WTC11 (cell line): ENCODE measurements at regions not wholly inside any gene's neighbourhood (a gene's known extent, or its start where the extent isn't known, plus 50 kb on each side); places are given as distances from the start of the nearest gene placed in this dataset.
A peak's percentile ranks its signal among the peaks of the same experiment; 100 is the strongest.

Experiments used
- ATAC-seq: fragments of 200-7000 bp; cut with Tn5 transposase; 2 replicates; pipeline ENCODE4 v1.10.0; 2021; ENCODE audit warnings: mild to moderate bottlenecking, moderate library complexity
- CTCF ChIA-PET: fragments of 300-600 bp; sonication (Branson Sonifier 250); formaldehyde crosslinking; loops from one replicate; lab custom pipeline; 2021; ENCODE audit warnings: antibody characterized with exemption; lab: Charles Lee
- POLR2A ChIA-PET: fragments of 350-600 bp; sonication (Branson Sonifier 250); formaldehyde crosslinking; loops from one replicate; lab custom pipeline; 2021; ENCODE audit warnings: antibody characterized with exemption; lab: Charles Lee
- DNase-seq: peaks from one replicate; pipeline ENCODE4 v3.0.0; 2021; ENCODE audit warnings: low spot score
- H3K27ac Mint-ChIP-seq: 2 replicates; pipeline ENCODE4 v1.8.0; 2021; ENCODE audit warnings: mixed read lengths
- H3K27me3 Mint-ChIP-seq: 2 replicates; pipeline ENCODE4 v1.8.0; 2021; ENCODE audit warnings: low read depth, mild to moderate bottlenecking, moderate library complexity, mixed read lengths
- H3K36me3 Mint-ChIP-seq: 2 replicates; pipeline ENCODE4 v1.8.0; 2021; ENCODE audit warnings: mixed read lengths
- H3K4me1 Mint-ChIP-seq: 2 replicates; pipeline ENCODE4 v1.8.0; 2022; ENCODE audit warnings: mixed read lengths
- H3K4me3 Mint-ChIP-seq: 2 replicates; pipeline ENCODE4 v1.8.0; 2021; ENCODE audit warnings: mild to moderate bottlenecking, moderate library complexity, mixed read lengths
- H3K9me3 Mint-ChIP-seq: 2 replicates; pipeline ENCODE4 v1.8.0; 2021; ENCODE audit warnings: mixed read lengths
- ATF1 ChIP-seq: sonication (generic); formaldehyde crosslinking; IDR thresholded peaks from 2 replicates; pipeline ENCODE4 v1.8.1; 2023; ENCODE audit warnings: mild to moderate bottlenecking, moderate library complexity, missing genetic modification reagents
- ETV6 ChIP-seq: sonication (generic); formaldehyde crosslinking; IDR thresholded peaks from 2 replicates; pipeline ENCODE4 v1.8.1; 2022; ENCODE audit warnings: mild to moderate bottlenecking, missing genetic modification reagents
- FOXJ3 ChIP-seq: sonication (generic); formaldehyde crosslinking; IDR thresholded peaks from 2 replicates; pipeline ENCODE4 v1.9.0; 2021; ENCODE audit warnings: missing genetic modification reagents, mild to moderate bottlenecking, borderline replicate concordance
- HMGA2 ChIP-seq: fragments of 250-450 bp; sonication (Bioruptor Pico); IDR thresholded peaks from 2 replicates; pipeline ENCODE4 v1.4.0; 2021; ENCODE audit warnings: mild to moderate bottlenecking, moderate library complexity
- JUN ChIP-seq: sonication (generic); formaldehyde crosslinking; IDR thresholded peaks from 2 replicates; pipeline ENCODE4 v1.8.0; 2023; ENCODE audit warnings: mild to moderate bottlenecking, missing genetic modification reagents
- MYBL2 ChIP-seq: sonication (generic); formaldehyde crosslinking; IDR thresholded peaks from 2 replicates; pipeline ENCODE4 v1.8.1; 2023; ENCODE audit warnings: mild to moderate bottlenecking, moderate library complexity, missing genetic modification reagents
- NFATC4 ChIP-seq: fragments of 250-450 bp; sonication (Bioruptor Pico); IDR thresholded peaks from 2 replicates; pipeline ENCODE4 v1.9.0; 2021; ENCODE audit warnings: mild to moderate bottlenecking
- OVOL2 ChIP-seq: fragments of 250-450 bp; sonication (Bioruptor Pico); IDR thresholded peaks from 2 replicates; pipeline ENCODE4 v1.9.0; 2021; ENCODE audit warnings: mild to moderate bottlenecking, borderline replicate concordance
- RORB ChIP-seq: fragments of 250-450 bp; sonication (Bioruptor Pico); IDR thresholded peaks from 2 replicates; pipeline ENCODE4 v1.9.0; 2021; ENCODE audit warnings: mild to moderate bottlenecking
- STAT6 ChIP-seq: sonication (generic); formaldehyde crosslinking; conservative IDR thresholded peaks from 2 replicates; pipeline ENCODE4 v1.8.1; 2023; ENCODE audit warnings: mild to moderate bottlenecking, low read depth, missing genetic modification reagents, moderate library complexity
- ZNF121 ChIP-seq: sonication (generic); formaldehyde crosslinking; IDR thresholded peaks from 2 replicates; pipeline ENCODE4 v1.8.0; 2023; ENCODE audit warnings: missing genetic modification reagents
- ZNF232 ChIP-seq: sonication (generic); formaldehyde crosslinking; IDR thresholded peaks from 2 replicates; pipeline ENCODE4 v1.8.0; 2022; ENCODE audit warnings: mild to moderate bottlenecking, missing genetic modification reagents
- ZNF317 ChIP-seq: sonication (generic); formaldehyde crosslinking; IDR thresholded peaks from 2 replicates; pipeline ENCODE4 v1.8.1; 2023; ENCODE audit warnings: low read depth, mild to moderate bottlenecking, moderate library complexity, missing genetic modification reagents, borderline replicate concordance
- TF ChIP-seq, protein P1 (sequence below): sonication (generic); formaldehyde crosslinking; IDR thresholded peaks from 2 replicates; pipeline ENCODE4 v1.8.1; 2022; ENCODE audit warnings: low read depth, mild to moderate bottlenecking, moderate library complexity, missing genetic modification reagents, borderline replicate concordance

DNA sequence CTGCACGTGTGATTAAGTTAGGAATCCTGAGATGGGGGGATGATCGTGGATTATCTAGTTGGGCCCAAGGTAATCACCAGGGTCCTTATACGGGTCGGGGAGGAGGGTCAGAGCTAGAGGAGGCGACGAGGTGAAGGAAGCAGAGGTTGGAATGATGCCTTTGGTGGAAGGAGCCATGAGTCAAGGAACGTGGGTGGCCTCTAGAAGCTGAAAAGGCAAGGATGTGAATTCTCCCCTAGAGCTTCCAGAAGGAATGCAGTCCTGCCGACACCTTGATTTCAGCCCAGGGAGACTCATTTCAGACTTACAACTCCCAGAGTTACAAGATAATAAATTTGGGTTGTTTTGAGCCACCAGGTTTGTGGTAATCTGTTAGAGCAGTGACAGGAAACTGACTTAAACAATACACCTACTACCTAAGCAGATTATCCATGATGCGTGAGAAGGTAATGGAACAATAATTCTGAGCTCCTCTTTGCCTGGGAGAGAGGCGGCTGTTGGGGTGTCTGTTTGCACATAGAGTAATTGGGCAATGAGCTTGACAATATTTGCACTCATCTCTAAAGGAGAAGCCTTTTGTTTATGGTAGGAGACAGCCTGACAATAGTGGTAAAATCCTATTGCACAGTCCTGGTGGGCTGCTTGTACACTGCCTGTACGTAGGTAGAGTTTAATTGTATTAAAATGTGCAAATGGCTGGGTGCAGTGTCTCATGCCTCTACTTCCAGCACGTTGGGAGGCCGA lies 129.3 kb upstream of the IER5L start:
- peaks cover 10% of the 10 kb centered on the region for H3K27me3 Mint-ChIP-seq
- ATAC-seq (no peak), DNase-seq (no peak)
- ChIA-PET POLR2A (interaction anchor here (0.8 kb wide), 1 partner anchor 38 kb away, joined by 3 read pairs; no protein-coding TSS in a partner anchor), CTCF (interaction anchor here (1.0 kb wide), 1 partner anchor 133 kb away, joined by 3 read pairs; no protein-coding TSS in a partner anchor)
- TF ChIP-seq MYBL2 (CRISPR knock-in tag) (no peak), NFATC4 (CRISPR knock-in tag) (no peak), ATF1 (CRISPR knock-in tag) (no peak), STAT6 (CRISPR knock-in tag) (no peak), HMGA2 (CRISPR knock-in tag) (no peak), RORB (CRISPR knock-in tag) (no peak), FOXJ3 (CRISPR knock-in tag) (no peak), JUN (CRISPR knock-in tag) (no peak)
- H3K27ac Mint-ChIP-seq = no peak overlapping the region
- H3K4me3 Mint-ChIP-seq = no peak overlapping the region
- H3K4me1 Mint-ChIP-seq = peaks cover 18% of the 10 kb centered on the region
- peaks cover 8% of the 10 kb centered on the region for H3K36me3 Mint-ChIP-seq
- H3K9me3 Mint-ChIP-seq = peaks cover 24% of the 10 kb centered on the region

GRCh38 chr9:129306318-129306973 lies 128.4 kb upstream of the IER5L start:
- H3K4me3 Mint-ChIP-seq = no peak overlapping the region
- CTCF ChIA-PET = interaction anchor here (1.0 kb wide), 1 partner anchor 132 kb away, joined by 3 read pairs; no protein-coding TSS in a partner anchor
- peaks cover 14% of the 10 kb centered on the region for H3K4me1 Mint-ChIP-seq
- H3K27me3 Mint-ChIP-seq = peaks cover 10% of the 10 kb centered on the region
- DNase-seq = no peak
- H3K36me3 Mint-ChIP-seq = peaks cover 13% of the 10 kb centered on the region
- H3K9me3 Mint-ChIP-seq = peaks cover 31% of the 10 kb centered on the region
- TF ChIP-seq OVOL2 (CRISPR knock-in tag) (no peak), ZNF121 (CRISPR knock-in tag) (peak; percentile 54; the same call in 1 of the 2 replicates)
- TF ChIP-seq, all 79 proteins: peak for 1
- no peak overlapping the region for H3K27ac Mint-ChIP-seq
- POLR2A ChIA-PET = interaction anchor here (0.8 kb wide), 1 partner anchor 38 kb away, joined by 3 read pairs; no protein-coding TSS in a partner anchor
- peak; percentile 34; the same call in 1 of the 2 replicates for ATAC-seq

DNA sequence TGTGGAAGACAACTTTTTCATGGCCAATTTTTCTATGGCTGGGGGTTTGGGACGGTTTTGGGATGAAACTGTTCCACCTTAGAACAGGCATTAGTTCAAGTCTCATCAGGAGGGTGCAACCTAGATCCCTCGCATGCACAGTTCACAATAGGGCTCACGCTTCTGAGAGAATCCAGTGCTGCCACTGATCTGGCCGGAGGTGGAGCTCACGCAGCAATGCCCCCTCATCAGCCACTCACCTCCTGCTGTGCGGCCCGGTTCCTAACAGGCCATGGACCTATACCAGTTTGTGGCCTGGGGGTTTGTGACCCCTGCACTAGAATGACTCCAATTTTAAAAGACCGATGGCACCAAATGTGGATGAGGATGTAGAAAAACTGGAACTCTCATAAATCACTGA lies 127.2 kb upstream of the IER5L start:
- ChIA-PET POLR2A (no interaction called here), CTCF (no interaction called here)
- H3K4me3 Mint-ChIP-seq = no peak overlapping the region
- DNase-seq = no peak
- peaks cover 14% of the 10 kb centered on the region for H3K4me1 Mint-ChIP-seq
- ATAC-seq = no peak
- peaks cover 33% of the 10 kb centered on the region for H3K9me3 Mint-ChIP-seq
- no peak overlapping the region for H3K27ac Mint-ChIP-seq
- H3K27me3 Mint-ChIP-seq = peaks cover 15% of the 10 kb centered on the region
- H3K36me3 Mint-ChIP-seq = peaks cover 17% of the 10 kb centered on the region
- TF ChIP-seq ETV6 = no peak
- TF ChIP-seq, protein P1, sequence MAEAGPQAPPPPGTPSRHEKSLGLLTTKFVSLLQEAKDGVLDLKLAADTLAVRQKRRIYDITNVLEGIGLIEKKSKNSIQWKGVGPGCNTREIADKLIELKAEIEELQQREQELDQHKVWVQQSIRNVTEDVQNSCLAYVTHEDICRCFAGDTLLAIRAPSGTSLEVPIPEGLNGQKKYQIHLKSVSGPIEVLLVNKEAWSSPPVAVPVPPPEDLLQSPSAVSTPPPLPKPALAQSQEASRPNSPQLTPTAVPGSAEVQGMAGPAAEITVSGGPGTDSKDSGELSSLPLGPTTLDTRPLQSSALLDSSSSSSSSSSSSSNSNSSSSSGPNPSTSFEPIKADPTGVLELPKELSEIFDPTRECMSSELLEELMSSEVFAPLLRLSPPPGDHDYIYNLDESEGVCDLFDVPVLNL = no peak
- TF ChIP-seq OVOL2 (CRISPR knock-in tag) = no peak
- TF ChIP-seq ZNF232 = no peak
- TF ChIP-seq, all 79 proteins: peak for 0

DNA sequence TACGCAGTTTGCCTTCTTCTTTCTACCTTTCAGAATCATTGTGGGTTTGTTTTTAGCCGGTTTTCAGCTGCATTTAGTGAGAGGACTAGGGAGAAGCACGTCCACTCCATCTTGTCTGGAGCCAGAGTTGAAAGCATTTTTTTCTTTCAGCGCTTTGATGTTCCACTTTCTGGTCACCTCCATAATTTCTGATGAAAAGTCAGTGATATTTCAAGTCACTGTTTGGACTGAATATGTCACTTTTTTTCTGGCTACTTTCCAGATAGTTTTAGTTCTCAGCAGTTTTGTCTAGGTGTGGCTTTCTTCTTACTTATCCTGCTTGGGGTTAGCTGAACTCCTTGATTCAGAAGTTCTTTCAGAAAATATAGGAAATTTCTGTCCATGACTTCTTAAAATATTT lies 123.9 kb upstream of the IER5L start:
- no peak for TF ChIP-seq JUN (CRISPR knock-in tag)
- TF ChIP-seq ZNF317 (CRISPR knock-in tag) = peak; percentile 98
- TF ChIP-seq, all 79 proteins: peak for 1
- CTCF ChIA-PET = no interaction called here
- H3K4me3 Mint-ChIP-seq = no peak overlapping the region
- no peak for ATAC-seq
- H3K36me3 Mint-ChIP-seq = peaks cover 17% of the 10 kb centered on the region
- no peak for DNase-seq
- POLR2A ChIA-PET = no interaction called here
- H3K27me3 Mint-ChIP-seq = peaks cover 14% of the 10 kb centered on the region
- peaks cover 27% of the 10 kb centered on the region for H3K9me3 Mint-ChIP-seq
- peaks cover 14% of the 10 kb centered on the region for H3K4me1 Mint-ChIP-seq
- H3K27ac Mint-ChIP-seq = no peak overlapping the region
